H9 (cell line): ENCODE measurements at regions not wholly inside any gene's neighbourhood (a gene's known extent, or its start where the extent isn't known, plus 50 kb on each side); places are given as distances from the start of the nearest gene placed in this dataset.

ENCODE experiments used
- DNase-seq: peaks from one replicate; pipeline ENCODE4 v3.0.0-alpha.2; 2017
- H2AFZ ChIP-seq: one replicate; pipeline ENCODE4 v1.6.1; 2013; ENCODE audit warnings: mild to moderate bottlenecking, low read length, control low read depth, moderate library complexity
- H2AK5ac ChIP-seq: 2 replicates; pipeline ENCODE4 v1.6.1; 2013; ENCODE audit warnings: low read length, control low read depth, mixed read lengths; ENCODE audit not compliant: insufficient read length
- H2BK120ac ChIP-seq: one replicate; pipeline ENCODE4 v1.6.1; 2013; ENCODE audit warnings: low read depth, mild to moderate bottlenecking, low read length, control low read depth, inconsistent platforms; ENCODE audit not compliant: poor library complexity, severe bottlenecking
- H2BK12ac ChIP-seq: 2 replicates; pipeline ENCODE4 v1.6.1; 2013; ENCODE audit warnings: low read length, control low read depth, mixed read lengths, low read depth; ENCODE audit not compliant: insufficient read length
- H2BK15ac ChIP-seq: 2 replicates; pipeline ENCODE4 v1.6.1; 2013; ENCODE audit warnings: low read depth, low read length, control low read depth
- H2BK20ac ChIP-seq: one replicate; pipeline ENCODE4 v1.6.1; 2013; ENCODE audit warnings: low read depth, mild to moderate bottlenecking, low read length, control low read depth, inconsistent platforms; ENCODE audit not compliant: poor library complexity, severe bottlenecking
- H2BK5ac ChIP-seq: 2 replicates; pipeline ENCODE4 v1.6.1; 2013; ENCODE audit warnings: low read length, control low read depth, mixed read lengths; ENCODE audit not compliant: insufficient read length
- H3K14ac ChIP-seq: 2 replicates; pipeline ENCODE4 v1.6.1; 2013; ENCODE audit warnings: low read length, control low read depth; ENCODE audit not compliant: insufficient read depth
- H3K18ac ChIP-seq: 2 replicates; pipeline ENCODE4 v1.6.1; 2013; ENCODE audit warnings: low read depth, mild to moderate bottlenecking, mixed read lengths, low read length, control low read depth; ENCODE audit not compliant: insufficient read length
- H3K23ac ChIP-seq: 2 replicates; pipeline ENCODE4 v1.6.1; 2013; ENCODE audit warnings: low read length, control low read depth, mixed read lengths, low read depth; ENCODE audit not compliant: insufficient read length
- H3K23me2 ChIP-seq: 2 replicates; pipeline ENCODE4 v1.6.1; 2013; ENCODE audit warnings: low read depth, mild to moderate bottlenecking, mixed read lengths, low read length, control low read depth; ENCODE audit not compliant: insufficient read length, poor library complexity, severe bottlenecking
- H3K27ac ChIP-seq: 2 replicates; pipeline ENCODE4 v1.5.1; 2013; ENCODE audit warnings: low read length, control low read depth, mixed read lengths, low read depth; ENCODE audit not compliant: insufficient read length
- H3K27me3 ChIP-seq: 2 replicates; pipeline ENCODE4 v1.6.1; 2013; ENCODE audit warnings: low read length, control low read depth, inconsistent platforms; ENCODE audit not compliant: insufficient read depth
- H3K4ac ChIP-seq: 2 replicates; pipeline ENCODE4 v1.6.1; 2013; ENCODE audit warnings: low read depth, mild to moderate bottlenecking, control low read depth, inconsistent platforms, low read length, moderate library complexity
- H3K4me1 ChIP-seq: 2 replicates; pipeline ENCODE4 v1.6.1; 2013; ENCODE audit warnings: low read length, control low read depth, inconsistent platforms; ENCODE audit not compliant: insufficient read depth
- H3K4me2 ChIP-seq: 2 replicates; pipeline ENCODE4 v1.6.1; 2013; ENCODE audit warnings: low read length, control low read depth, mixed read lengths; ENCODE audit not compliant: insufficient read length, insufficient read depth
- H3K56ac ChIP-seq: 2 replicates; pipeline ENCODE4 v1.6.1; 2013; ENCODE audit warnings: low read depth, mild to moderate bottlenecking, mixed read lengths, low read length, control low read depth; ENCODE audit not compliant: insufficient read length
- H3K79me1 ChIP-seq: 2 replicates; pipeline ENCODE4 v1.6.1; 2013; ENCODE audit warnings: low read depth, mild to moderate bottlenecking, moderate library complexity, low read length, control low read depth, inconsistent platforms; ENCODE audit not compliant: insufficient read depth, poor library complexity, severe bottlenecking
- H3K79me2 ChIP-seq: 2 replicates; pipeline ENCODE4 v1.6.1; 2013; ENCODE audit warnings: low read length, control low read depth, inconsistent platforms; ENCODE audit not compliant: insufficient read depth
- H3K9ac ChIP-seq: 2 replicates; pipeline ENCODE4 v1.6.1; 2013; ENCODE audit warnings: low read length, control low read depth, mixed read lengths; ENCODE audit not compliant: insufficient read length; ENCODE audit errors: extremely low read depth
- H3K9me3 ChIP-seq: one replicate; pipeline ENCODE4 v1.6.1; 2013; ENCODE audit warnings: low read depth, low read length, inconsistent platforms; ENCODE audit not compliant: control insufficient read depth
- H3T11ph ChIP-seq: one replicate; pipeline ENCODE4 v1.6.1; 2013; ENCODE audit warnings: mild to moderate bottlenecking, low read length, control low read depth, inconsistent platforms
- H4K20me1 ChIP-seq: one replicate; pipeline ENCODE4 v1.6.1; 2013; ENCODE audit not compliant: control insufficient read depth, insufficient read length, insufficient read depth
- H4K5ac ChIP-seq: 2 replicates; pipeline ENCODE4 v1.6.1; 2013; ENCODE audit warnings: low read depth, mild to moderate bottlenecking, mixed read lengths, low read length, control low read depth; ENCODE audit not compliant: insufficient read length
- H4K8ac ChIP-seq: replicated peaks from 2 replicates; pipeline ENCODE4 v1.6.1; 2013; ENCODE audit warnings: low read length, control low read depth, mixed read lengths, low read depth; ENCODE audit not compliant: insufficient read length
- H4K91ac ChIP-seq: 2 replicates; pipeline ENCODE4 v1.6.1; 2013; ENCODE audit warnings: low read depth, mild to moderate bottlenecking, moderate library complexity, mixed read lengths, low read length, control low read depth; ENCODE audit not compliant: insufficient read length
- H3K27ac Mint-ChIP-seq, 3 experiments: 2 replicates in 2 of 3; 3 replicates in 1 of 3; pipeline ENCODE4 v1.8.0; 2020 to 2021; ENCODE audit warnings: mixed read lengths in 3 of 3, mild to moderate bottlenecking in 1 of 3, moderate library complexity in 1 of 3
- H3K27me3 Mint-ChIP-seq: 2 replicates; pipeline ENCODE4 v1.8.0; 2021; ENCODE audit warnings: low read depth, mild to moderate bottlenecking, moderate library complexity, mixed read lengths
- H3K36me3 Mint-ChIP-seq, 3 experiments: 2 replicates in 2 of 3; 3 replicates in 1 of 3; pipeline ENCODE4 v1.8.0; 2020 to 2021; ENCODE audit warnings: low read depth in 3 of 3, mixed read lengths in 3 of 3; ENCODE audit not compliant: insufficient read depth in 1 of 3
- H3K4me1 Mint-ChIP-seq, 2 experiments: 2 replicates each; pipeline ENCODE4 v1.8.0; 2020; ENCODE audit warnings: mixed read lengths in 2 of 2
- H3K4me3 Mint-ChIP-seq, 2 experiments: 2 replicates in 1 of 2; 3 replicates in 1 of 2; pipeline ENCODE4 v1.8.0; 2020 to 2021; ENCODE audit warnings: mild to moderate bottlenecking in 2 of 2, mixed read lengths in 2 of 2, moderate library complexity in 1 of 2
- H3K9me3 Mint-ChIP-seq, 2 experiments: 2 replicates in 1 of 2; 3 replicates in 1 of 2; pipeline ENCODE4 v1.8.0; 2020; ENCODE audit warnings: mild to moderate bottlenecking in 2 of 2, mixed read lengths in 2 of 2, moderate library complexity in 1 of 2
- WGBS: extraction: QIAGEN DNeasy Blood & Tissue Kit; methylation state at CpG from one replicate; pipeline ENCODE4 v1.1.7; 2013; ENCODE audit warnings: missing lambda C conversion rate, low lambda C conversion rate, mixed read lengths; ENCODE audit not compliant: insufficient read length; ENCODE audit errors: extremely low coverage; 5-methylcytosine and 5-hydroxymethylcytosine counted together
- TF ChIP-seq, protein P1 (sequence below): fragments of 200-600 bp; sonication (generic); conservative IDR thresholded peaks from 3 replicates; pipeline ENCODE4 v1.8.0; 2021; ENCODE audit warnings: antibody characterized with exemption, mild to moderate bottlenecking

DNA sequence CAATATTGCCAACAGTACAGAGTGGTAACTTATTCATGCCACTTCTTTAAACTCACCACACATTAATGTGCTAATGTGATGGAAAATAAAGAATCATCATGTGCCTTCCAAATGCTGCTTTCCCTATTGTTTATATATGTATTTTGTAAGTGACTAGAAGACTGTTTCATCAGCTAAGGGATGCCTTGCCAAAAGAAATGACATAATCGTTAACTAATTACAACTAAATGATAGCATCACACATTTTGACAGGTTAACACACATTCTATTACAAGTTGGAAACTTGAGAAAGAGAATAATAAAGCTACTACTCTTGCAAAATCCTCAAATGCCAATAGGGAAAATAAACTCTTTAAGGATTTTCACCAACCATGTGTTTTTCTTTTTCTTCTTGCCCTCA, 329.9 kb upstream of the AGTR1 start:
- Mint-ChIP-seq H3K4me3 (no peak overlapping the region), H3K27ac (no peak overlapping the region), H3K9me3 (peaks cover 2% of the 10 kb centered on the region in 2 experiments; a peak in 3 of 5 replicates), H3K27me3 (no peaks in the 10 kb centered on the region), H3K4me1 (no peaks in the 10 kb centered on the region), H3K36me3 (peaks cover 0 to 4% (median 0%) of the 10 kb centered on the region in 3 experiments; a peak in 1 of 7 replicates)
- H3K23me2 ChIP-seq: no peaks in the 10 kb centered on the region
- H2BK12ac ChIP-seq: no peak overlapping the region
- H3K4me2 ChIP-seq: no peak overlapping the region
- no peak overlapping the region for H3K27ac ChIP-seq
- H2AK5ac ChIP-seq: no peak overlapping the region
- no peak overlapping the region for H4K8ac ChIP-seq
- H3K23ac ChIP-seq: no peak overlapping the region
- H3K79me2 ChIP-seq: no peaks in the 10 kb centered on the region
- no peak overlapping the region for H2BK15ac ChIP-seq
- no peak overlapping the region for H3K14ac ChIP-seq
- H2BK20ac ChIP-seq: no peak overlapping the region
- no peak overlapping the region for H2BK5ac ChIP-seq
- no peak overlapping the region for H2AFZ ChIP-seq
- WGBS: no CpG with 5 or more reads among the region's 1 CpG
- H3K56ac ChIP-seq: no peak overlapping the region
- no peak for DNase-seq
- H4K91ac ChIP-seq: no peak overlapping the region
- no peak overlapping the region for H2BK120ac ChIP-seq
- TF ChIP-seq, protein P1, sequence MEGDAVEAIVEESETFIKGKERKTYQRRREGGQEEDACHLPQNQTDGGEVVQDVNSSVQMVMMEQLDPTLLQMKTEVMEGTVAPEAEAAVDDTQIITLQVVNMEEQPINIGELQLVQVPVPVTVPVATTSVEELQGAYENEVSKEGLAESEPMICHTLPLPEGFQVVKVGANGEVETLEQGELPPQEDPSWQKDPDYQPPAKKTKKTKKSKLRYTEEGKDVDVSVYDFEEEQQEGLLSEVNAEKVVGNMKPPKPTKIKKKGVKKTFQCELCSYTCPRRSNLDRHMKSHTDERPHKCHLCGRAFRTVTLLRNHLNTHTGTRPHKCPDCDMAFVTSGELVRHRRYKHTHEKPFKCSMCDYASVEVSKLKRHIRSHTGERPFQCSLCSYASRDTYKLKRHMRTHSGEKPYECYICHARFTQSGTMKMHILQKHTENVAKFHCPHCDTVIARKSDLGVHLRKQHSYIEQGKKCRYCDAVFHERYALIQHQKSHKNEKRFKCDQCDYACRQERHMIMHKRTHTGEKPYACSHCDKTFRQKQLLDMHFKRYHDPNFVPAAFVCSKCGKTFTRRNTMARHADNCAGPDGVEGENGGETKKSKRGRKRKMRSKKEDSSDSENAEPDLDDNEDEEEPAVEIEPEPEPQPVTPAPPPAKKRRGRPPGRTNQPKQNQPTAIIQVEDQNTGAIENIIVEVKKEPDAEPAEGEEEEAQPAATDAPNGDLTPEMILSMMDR: no peak
- no peaks in the 10 kb centered on the region for H3K79me1 ChIP-seq
- no peaks in the 10 kb centered on the region for H3K27me3 ChIP-seq
- H4K20me1 ChIP-seq: no peaks in the 10 kb centered on the region
- no peaks in the 10 kb centered on the region for H3K9me3 ChIP-seq
- H4K5ac ChIP-seq: no peak overlapping the region
- H3K18ac ChIP-seq: no peak overlapping the region
- H3K9ac ChIP-seq: no peak overlapping the region
- no peaks in the 10 kb centered on the region for H3K4me1 ChIP-seq
- H3K4ac ChIP-seq: no peak overlapping the region
- no peak overlapping the region for H3T11ph ChIP-seq
